ENCODE measurements at regions not wholly inside any gene's neighbourhood (a gene's known extent, or its start where the extent isn't known, plus 50 kb on each side); places are given as distances from the start of the nearest gene placed in this dataset.

- TF ChIP-seq, protein P1, sequence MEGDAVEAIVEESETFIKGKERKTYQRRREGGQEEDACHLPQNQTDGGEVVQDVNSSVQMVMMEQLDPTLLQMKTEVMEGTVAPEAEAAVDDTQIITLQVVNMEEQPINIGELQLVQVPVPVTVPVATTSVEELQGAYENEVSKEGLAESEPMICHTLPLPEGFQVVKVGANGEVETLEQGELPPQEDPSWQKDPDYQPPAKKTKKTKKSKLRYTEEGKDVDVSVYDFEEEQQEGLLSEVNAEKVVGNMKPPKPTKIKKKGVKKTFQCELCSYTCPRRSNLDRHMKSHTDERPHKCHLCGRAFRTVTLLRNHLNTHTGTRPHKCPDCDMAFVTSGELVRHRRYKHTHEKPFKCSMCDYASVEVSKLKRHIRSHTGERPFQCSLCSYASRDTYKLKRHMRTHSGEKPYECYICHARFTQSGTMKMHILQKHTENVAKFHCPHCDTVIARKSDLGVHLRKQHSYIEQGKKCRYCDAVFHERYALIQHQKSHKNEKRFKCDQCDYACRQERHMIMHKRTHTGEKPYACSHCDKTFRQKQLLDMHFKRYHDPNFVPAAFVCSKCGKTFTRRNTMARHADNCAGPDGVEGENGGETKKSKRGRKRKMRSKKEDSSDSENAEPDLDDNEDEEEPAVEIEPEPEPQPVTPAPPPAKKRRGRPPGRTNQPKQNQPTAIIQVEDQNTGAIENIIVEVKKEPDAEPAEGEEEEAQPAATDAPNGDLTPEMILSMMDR (optimal IDR thresholded peaks at IDR 0.05 in 1 of 3, IDR thresholded peaks at IDR 0.05 in 1 of 3, conservative IDR thresholded peaks at IDR 0.05 in 1 of 3; ENCODE audit: extremely low read depth in 1 of 3, insufficient read depth in 2 of 3, low read length in 3 of 3) = no peak
- no peak for TF ChIP-seq EZH2 (IDR thresholded peaks at IDR 0.05; ENCODE audit: low read length)
These were observed 52.2 kb upstream of the STEAP4 start for GRCh38 chr7:88358881-88359280.
